ENCODE measurements at regions not wholly inside any gene's neighbourhood (a gene's known extent, or its start where the extent isn't known, plus 50 kb on each side); places are given as distances from the start of the nearest gene placed in this dataset.
"Not testable (repeated sequence)": the region's sequence is repeated elsewhere in the genome, so short reads cannot be mapped to it uniquely, and the experiment has no call there.

DNA sequence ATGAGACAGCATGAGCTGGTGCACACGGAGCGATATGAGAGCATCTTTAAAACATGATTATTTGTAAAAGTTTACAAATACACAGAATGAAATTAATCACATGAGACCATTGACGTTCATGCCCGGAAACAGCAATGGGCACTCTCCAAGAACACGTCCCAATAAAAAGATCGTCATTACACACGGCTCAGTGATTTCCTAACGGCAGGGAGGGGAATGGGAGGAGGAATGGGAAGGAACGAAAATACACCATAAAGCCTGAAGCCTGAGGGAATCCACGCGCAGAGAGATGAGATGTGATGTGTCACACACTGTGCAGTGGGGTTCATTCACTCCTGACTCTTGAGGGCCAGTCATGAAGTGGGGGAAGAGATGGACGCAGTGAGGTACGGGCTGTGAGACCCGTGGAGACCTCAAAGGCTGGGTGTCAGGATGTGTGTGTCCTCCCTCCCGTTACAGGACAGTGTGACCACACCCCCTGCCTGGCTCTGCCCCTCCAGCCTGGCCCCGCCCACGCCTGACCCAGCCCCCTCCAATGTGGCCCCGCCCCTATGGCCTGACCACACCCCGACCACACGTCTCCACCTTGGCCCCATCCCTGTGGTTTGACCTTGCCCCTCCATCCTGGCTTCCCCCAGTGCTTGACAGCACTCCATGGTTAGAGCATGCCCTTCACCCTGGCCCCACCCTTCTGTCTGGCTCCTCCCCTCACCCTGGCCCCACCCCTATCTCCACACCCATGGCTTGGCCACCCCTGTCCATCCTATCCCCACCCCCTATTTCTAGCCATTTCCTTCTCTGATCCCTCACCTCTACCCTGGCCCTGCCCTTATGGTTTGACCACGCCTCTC lies 270.5 kb upstream of the SFSWAP start:
- TF ChIP-seq, protein P1, sequence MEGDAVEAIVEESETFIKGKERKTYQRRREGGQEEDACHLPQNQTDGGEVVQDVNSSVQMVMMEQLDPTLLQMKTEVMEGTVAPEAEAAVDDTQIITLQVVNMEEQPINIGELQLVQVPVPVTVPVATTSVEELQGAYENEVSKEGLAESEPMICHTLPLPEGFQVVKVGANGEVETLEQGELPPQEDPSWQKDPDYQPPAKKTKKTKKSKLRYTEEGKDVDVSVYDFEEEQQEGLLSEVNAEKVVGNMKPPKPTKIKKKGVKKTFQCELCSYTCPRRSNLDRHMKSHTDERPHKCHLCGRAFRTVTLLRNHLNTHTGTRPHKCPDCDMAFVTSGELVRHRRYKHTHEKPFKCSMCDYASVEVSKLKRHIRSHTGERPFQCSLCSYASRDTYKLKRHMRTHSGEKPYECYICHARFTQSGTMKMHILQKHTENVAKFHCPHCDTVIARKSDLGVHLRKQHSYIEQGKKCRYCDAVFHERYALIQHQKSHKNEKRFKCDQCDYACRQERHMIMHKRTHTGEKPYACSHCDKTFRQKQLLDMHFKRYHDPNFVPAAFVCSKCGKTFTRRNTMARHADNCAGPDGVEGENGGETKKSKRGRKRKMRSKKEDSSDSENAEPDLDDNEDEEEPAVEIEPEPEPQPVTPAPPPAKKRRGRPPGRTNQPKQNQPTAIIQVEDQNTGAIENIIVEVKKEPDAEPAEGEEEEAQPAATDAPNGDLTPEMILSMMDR (optimal IDR thresholded peaks at IDR 0.05 in 1 of 3, IDR thresholded peaks at IDR 0.05 in 1 of 3, conservative IDR thresholded peaks at IDR 0.05 in 1 of 3; ENCODE audit: extremely low read depth in 1 of 3, insufficient read depth in 2 of 3, low read length in 3 of 3): not testable (repeated sequence)
- not testable (repeated sequence) for TF ChIP-seq EZH2 (IDR thresholded peaks at IDR 0.05; ENCODE audit: low read length)

Measured in keratinocyte (primary cell).